ENCODE measurements at regions not wholly inside any gene's neighbourhood (a gene's known extent, or its start where the extent isn't known, plus 50 kb on each side); places are given as distances from the start of the nearest gene placed in this dataset.

- no peaks in the 10 kb centered on the region for H3K4me1 ChIP-seq (ENCODE audit: control insufficient read depth in 2 of 2, insufficient read depth in 1 of 2, low read depth in 1 of 2, low read length in 2 of 2)
- H3K27me3 ChIP-seq (ENCODE audit: control insufficient read depth in 3 of 3, insufficient read depth in 3 of 3, low read depth in 1 of 3, low read length in 3 of 3): no peaks in the 10 kb centered on the region
- no peaks in the 10 kb centered on the region for H3K9me3 ChIP-seq (replicated peaks in 1 of 2; ENCODE audit: control insufficient read depth in 2 of 2, insufficient read depth in 1 of 2, low read depth in 1 of 2, low read length in 2 of 2)
- no peak overlapping the region for H2BK5ac ChIP-seq (ENCODE audit: low read length)
- no peak overlapping the region for H4K91ac ChIP-seq (ENCODE audit: low read depth, low read length, poor library complexity)
- H2AK5ac ChIP-seq (ENCODE audit: low read depth, low read length): no peak overlapping the region
- no peak overlapping the region for H3K14ac ChIP-seq (ENCODE audit: low read length)
- no peak overlapping the region for H3K18ac ChIP-seq (ENCODE audit: low read length)
- DNase-seq (ENCODE audit: low spot score): no peak
- H4K8ac ChIP-seq (ENCODE audit: low read depth, low read length): no peak overlapping the region
- H3K4me2 ChIP-seq (ENCODE audit: insufficient read depth, low read length, poor library complexity, severe bottlenecking): no peak overlapping the region
- no peak overlapping the region for H3K4ac ChIP-seq (ENCODE audit: low read length)
- no peak overlapping the region for H3K4me3 ChIP-seq (ENCODE audit: low read length in 2 of 2)
- H2BK120ac ChIP-seq (ENCODE audit: low read depth, low read length): no peak overlapping the region
- no peaks in the 10 kb centered on the region for H3K36me3 ChIP-seq (replicated peaks in 1 of 2; ENCODE audit: control insufficient read depth in 2 of 2, insufficient read depth in 2 of 2, low read length in 2 of 2)
- H2AFZ ChIP-seq (ENCODE audit: low read length): no peak overlapping the region
- no peak overlapping the region for H2BK15ac ChIP-seq (ENCODE audit: low read length)
- H3K9ac ChIP-seq (ENCODE audit: low read depth, low read length, poor library complexity): no peak overlapping the region
- no peak overlapping the region for H3K27ac ChIP-seq (replicated peaks; ENCODE audit: low read length)
- H3K23ac ChIP-seq (ENCODE audit: low read depth, low read length, poor library complexity): no peak overlapping the region
- no peaks in the 10 kb centered on the region for H3K79me1 ChIP-seq (ENCODE audit: low read depth, low read length)
- H2BK12ac ChIP-seq (ENCODE audit: low read length): no peak overlapping the region
Observed at GRCh38 chr18:60162388-60162787, 210.2 kb downstream of the MC4R start.

DNA sequence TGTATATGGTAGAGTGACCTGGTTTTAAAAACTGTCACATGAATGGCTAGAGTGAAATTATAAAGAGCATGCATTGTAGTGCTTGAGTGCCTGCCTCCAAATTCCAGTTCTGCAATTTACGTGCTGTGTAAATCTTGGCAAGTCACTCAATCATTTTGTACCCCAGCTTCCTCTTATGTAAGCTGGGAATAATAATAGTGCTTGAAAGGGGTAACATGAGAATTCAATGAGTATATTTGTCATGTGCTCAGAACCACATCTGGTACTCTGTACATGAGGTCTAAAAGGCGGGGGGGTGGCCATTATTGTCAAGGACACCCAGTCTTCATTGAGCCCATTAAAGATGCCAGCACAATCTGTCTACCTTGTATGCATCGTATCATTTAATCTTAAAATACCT is 214.8 kb downstream of the MC4R start:
- no CpG with 5 or more reads among the region's 3 CpGs for WGBS, 2 donors (ENCODE audit: extremely low coverage in 2 of 2, insufficient read length in 2 of 2, insufficient replicate concordance in 1 of 2)
- H3K4me1 ChIP-seq (ENCODE audit: control insufficient read depth in 2 of 2, insufficient read depth in 1 of 2, low read depth in 1 of 2, low read length in 2 of 2): no peaks in the 10 kb centered on the region
- no peak overlapping the region for H2BK15ac ChIP-seq (ENCODE audit: low read length)
- no peak overlapping the region for H3K4me3 ChIP-seq (ENCODE audit: low read length in 2 of 2)
- H3K18ac ChIP-seq (ENCODE audit: low read length): no peak overlapping the region
- H3K9me3 ChIP-seq (replicated peaks in 1 of 2; ENCODE audit: control insufficient read depth in 2 of 2, insufficient read depth in 1 of 2, low read depth in 1 of 2, low read length in 2 of 2): no peaks in the 10 kb centered on the region
- no peaks in the 10 kb centered on the region for H3K27me3 ChIP-seq (ENCODE audit: control insufficient read depth in 3 of 3, insufficient read depth in 3 of 3, low read depth in 1 of 3, low read length in 3 of 3)
- H3K9ac ChIP-seq (ENCODE audit: low read depth, low read length, poor library complexity): no peak overlapping the region
- no peak overlapping the region for H3K27ac ChIP-seq (replicated peaks; ENCODE audit: low read length)
- no peak overlapping the region for H3K4me2 ChIP-seq (ENCODE audit: insufficient read depth, low read length, poor library complexity, severe bottlenecking)
- no peaks in the 10 kb centered on the region for H3K36me3 ChIP-seq (replicated peaks in 1 of 2; ENCODE audit: control insufficient read depth in 2 of 2, insufficient read depth in 2 of 2, low read length in 2 of 2)
- no peak for DNase-seq (ENCODE audit: low spot score)
- H4K91ac ChIP-seq (ENCODE audit: low read depth, low read length, poor library complexity): no peak overlapping the region
- no peak overlapping the region for H2BK5ac ChIP-seq (ENCODE audit: low read length)
- H3K79me1 ChIP-seq (ENCODE audit: low read depth, low read length): no peaks in the 10 kb centered on the region
- H2BK120ac ChIP-seq (ENCODE audit: low read depth, low read length): no peak overlapping the region
- H3K23ac ChIP-seq (ENCODE audit: low read depth, low read length, poor library complexity): no peak overlapping the region
- H4K8ac ChIP-seq (ENCODE audit: low read depth, low read length): no peak overlapping the region
- H2AFZ ChIP-seq (ENCODE audit: low read length): no peak overlapping the region
- H3K14ac ChIP-seq (ENCODE audit: low read length): no peak overlapping the region
- H2AK5ac ChIP-seq (ENCODE audit: low read depth, low read length): no peak overlapping the region
- no peak overlapping the region for H3K4ac ChIP-seq (ENCODE audit: low read length)
- H2BK12ac ChIP-seq (ENCODE audit: low read length): no peak overlapping the region

- Histone ChIP-seq H2BK120ac (ENCODE audit: low read depth, low read length) (no peak overlapping the region), H3K4ac (ENCODE audit: low read length) (no peak overlapping the region)
- no CpG with 5 or more reads among the region's 3 CpGs for WGBS, 2 donors (ENCODE audit: extremely low coverage in 2 of 2, insufficient read length in 2 of 2, insufficient replicate concordance in 1 of 2)
Observed at GRCh38 chr18:60153376-60153775, 219.2 kb downstream of the MC4R start.

GRCh38 chr18:60149316-60149715 is 223.3 kb downstream of the MC4R start:
- no peak overlapping the region for H3K14ac ChIP-seq (ENCODE audit: low read length)
- no peak overlapping the region for H2AK5ac ChIP-seq (ENCODE audit: low read depth, low read length)
- WGBS, 2 donors (ENCODE audit: extremely low coverage in 2 of 2, insufficient read length in 2 of 2, insufficient replicate concordance in 1 of 2): no CpG with 5 or more reads among the region's 5 CpGs
- no peak overlapping the region for H3K4me2 ChIP-seq (ENCODE audit: insufficient read depth, low read length, poor library complexity, severe bottlenecking)
- H3K27ac ChIP-seq (replicated peaks; ENCODE audit: low read length): no peak overlapping the region
- H3K9ac ChIP-seq (ENCODE audit: low read depth, low read length, poor library complexity): no peak overlapping the region
- H3K9me3 ChIP-seq (replicated peaks in 1 of 2; ENCODE audit: control insufficient read depth in 2 of 2, insufficient read depth in 1 of 2, low read depth in 1 of 2, low read length in 2 of 2): no peaks in the 10 kb centered on the region
- H2BK12ac ChIP-seq (ENCODE audit: low read length): no peak overlapping the region
- H3K18ac ChIP-seq (ENCODE audit: low read length): no peak overlapping the region
- no peak overlapping the region for H4K91ac ChIP-seq (ENCODE audit: low read depth, low read length, poor library complexity)
- no peak overlapping the region for H2BK15ac ChIP-seq (ENCODE audit: low read length)
- no peaks in the 10 kb centered on the region for H3K79me1 ChIP-seq (ENCODE audit: low read depth, low read length)
- no peaks in the 10 kb centered on the region for H3K4me1 ChIP-seq (ENCODE audit: control insufficient read depth in 2 of 2, insufficient read depth in 1 of 2, low read depth in 1 of 2, low read length in 2 of 2)
- H3K23ac ChIP-seq (ENCODE audit: low read depth, low read length, poor library complexity): no peak overlapping the region
- no peak overlapping the region for H2BK120ac ChIP-seq (ENCODE audit: low read depth, low read length)
- no peak overlapping the region for H3K4ac ChIP-seq (ENCODE audit: low read length)
- H4K8ac ChIP-seq (ENCODE audit: low read depth, low read length): no peak overlapping the region
- no peak for DNase-seq (ENCODE audit: low spot score)
- H3K36me3 ChIP-seq (replicated peaks in 1 of 2; ENCODE audit: control insufficient read depth in 2 of 2, insufficient read depth in 2 of 2, low read length in 2 of 2): no peaks in the 10 kb centered on the region
- no peak overlapping the region for H2AFZ ChIP-seq (ENCODE audit: low read length)
- no peak overlapping the region for H2BK5ac ChIP-seq (ENCODE audit: low read length)
- no peaks in the 10 kb centered on the region for H3K27me3 ChIP-seq (ENCODE audit: control insufficient read depth in 3 of 3, insufficient read depth in 3 of 3, low read depth in 1 of 3, low read length in 3 of 3)
- H3K4me3 ChIP-seq (ENCODE audit: low read length in 2 of 2): no peak overlapping the region

More at GRCh38 chr18:60153376-60153775, 219.2 kb downstream of the MC4R start:
- Histone ChIP-seq H3K4me2 (ENCODE audit: insufficient read depth, low read length, poor library complexity, severe bottlenecking) (no peak overlapping the region), H2BK12ac (ENCODE audit: low read length) (no peak overlapping the region), H2AFZ (ENCODE audit: low read length) (no peak overlapping the region), H4K8ac (ENCODE audit: low read depth, low read length) (no peak overlapping the region), H3K79me1 (ENCODE audit: low read depth, low read length) (no peaks in the 10 kb centered on the region), H2BK5ac (ENCODE audit: low read length) (no peak overlapping the region), H3K36me3 (replicated peaks in 1 of 2; ENCODE audit: control insufficient read depth in 2 of 2, insufficient read depth in 2 of 2, low read length in 2 of 2) (no peaks in the 10 kb centered on the region), H3K4me1 (ENCODE audit: control insufficient read depth in 2 of 2, insufficient read depth in 1 of 2, low read depth in 1 of 2, low read length in 2 of 2) (no peaks in the 10 kb centered on the region), H3K23ac (ENCODE audit: low read depth, low read length, poor library complexity) (no peak overlapping the region), H3K4me3 (ENCODE audit: low read length in 2 of 2) (no peak overlapping the region), H3K18ac (ENCODE audit: low read length) (no peak overlapping the region), H3K27ac (replicated peaks; ENCODE audit: low read length) (no peak overlapping the region), H4K91ac (ENCODE audit: low read depth, low read length, poor library complexity) (no peak overlapping the region), H3K9ac (ENCODE audit: low read depth, low read length, poor library complexity) (no peak overlapping the region), H2BK15ac (ENCODE audit: low read length) (no peak overlapping the region), H3K27me3 (ENCODE audit: control insufficient read depth in 3 of 3, insufficient read depth in 3 of 3, low read depth in 1 of 3, low read length in 3 of 3) (no peaks in the 10 kb centered on the region), H2AK5ac (ENCODE audit: low read depth, low read length) (no peak overlapping the region), H3K9me3 (replicated peaks in 1 of 2; ENCODE audit: control insufficient read depth in 2 of 2, insufficient read depth in 1 of 2, low read depth in 1 of 2, low read length in 2 of 2) (no peaks in the 10 kb centered on the region), H3K14ac (ENCODE audit: low read length) (no peak overlapping the region)
- no peak for DNase-seq (ENCODE audit: low spot score)

Data from neuronal stem cell (in vitro differentiated cells).